ENCODE measurements at regions not wholly inside any gene's neighbourhood (a gene's known extent, or its start where the extent isn't known, plus 50 kb on each side); places are given as distances from the start of the nearest gene placed in this dataset.

DNA sequence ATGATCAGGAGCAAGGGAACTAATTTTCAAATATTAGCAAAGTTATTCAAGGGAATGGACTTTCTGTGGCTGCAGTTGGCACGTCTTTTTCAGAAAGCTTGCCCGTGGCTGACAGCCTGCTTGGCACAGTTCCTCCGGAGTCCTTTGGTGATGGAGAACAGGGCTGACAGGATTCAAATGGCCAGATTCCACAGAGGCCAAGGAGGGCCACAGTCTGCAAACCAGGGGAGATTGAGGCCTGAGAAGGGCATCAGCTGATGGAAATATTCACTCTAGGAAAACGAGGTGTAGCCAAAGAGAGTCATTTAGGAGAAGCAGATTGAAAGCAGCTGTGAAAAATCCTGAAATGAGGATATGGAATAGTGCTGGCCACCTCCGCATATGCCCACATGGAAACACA, 178.3 kb downstream of the EMP1 start:
- no peak for DNase-seq

DNA sequence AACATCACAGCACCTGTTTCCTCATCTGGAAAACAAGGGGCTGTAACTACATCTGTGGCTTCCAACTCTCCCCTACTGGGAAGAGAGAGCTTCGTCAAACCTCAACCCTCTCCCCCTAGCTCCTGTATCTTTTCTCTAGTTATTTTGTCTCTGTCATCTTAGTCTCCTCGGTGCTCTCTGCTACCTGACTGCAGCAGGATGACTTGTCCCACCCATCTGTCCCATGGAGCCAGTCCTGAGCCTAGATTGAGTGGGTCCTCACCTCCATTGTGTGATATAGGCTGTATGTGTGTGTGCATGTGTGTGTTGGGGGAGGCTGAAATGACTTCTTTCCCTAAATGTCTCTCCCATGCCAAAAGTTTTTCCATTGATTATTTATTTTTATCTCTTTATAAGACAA, 177.3 kb downstream of the EMP1 start:
- DNase-seq = no peak

- DNase-seq = peak; percentile 21
Measured at GRCh38 chr12:13373131-13373530, 176.6 kb downstream of the EMP1 start.

- DNase-seq = no peak
Measured at GRCh38 chr12:13372386-13372785, 175.9 kb downstream of the EMP1 start.

GRCh38 chr12:13371797-13372196, 175.3 kb downstream of the EMP1 start:
- DNase-seq = no peak

GRCh38 chr12:13371367-13371766, 174.8 kb downstream of the EMP1 start:
- no peak for DNase-seq

DNA sequence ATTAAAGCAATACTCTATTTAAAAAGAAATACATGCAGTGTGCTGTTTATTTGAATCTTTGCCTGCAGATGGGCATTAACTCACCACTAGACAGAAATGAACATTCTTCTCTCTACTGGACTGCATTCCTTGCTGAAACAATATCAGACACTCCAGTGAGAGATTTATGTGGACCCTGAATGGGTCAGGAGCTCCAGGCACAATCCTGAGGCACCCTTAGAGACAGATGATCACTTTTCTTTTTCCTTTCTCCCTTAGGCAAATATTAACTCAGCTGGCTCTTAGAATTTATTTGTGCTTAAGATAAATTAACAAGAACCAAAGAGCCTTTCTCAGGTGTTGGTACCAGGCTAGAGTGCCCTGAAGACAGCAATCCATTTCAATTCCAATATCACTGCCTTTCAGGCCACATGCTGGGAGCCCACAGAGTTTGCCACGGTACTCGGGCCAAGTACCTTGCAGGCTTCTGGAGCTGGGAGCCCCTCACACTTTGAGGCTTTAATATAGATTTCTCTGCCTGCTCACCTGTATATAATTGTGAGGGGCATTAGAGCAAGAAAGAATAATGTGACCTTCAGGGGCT, 173.0 kb downstream of the EMP1 start:
- no peak for DNase-seq

DNA sequence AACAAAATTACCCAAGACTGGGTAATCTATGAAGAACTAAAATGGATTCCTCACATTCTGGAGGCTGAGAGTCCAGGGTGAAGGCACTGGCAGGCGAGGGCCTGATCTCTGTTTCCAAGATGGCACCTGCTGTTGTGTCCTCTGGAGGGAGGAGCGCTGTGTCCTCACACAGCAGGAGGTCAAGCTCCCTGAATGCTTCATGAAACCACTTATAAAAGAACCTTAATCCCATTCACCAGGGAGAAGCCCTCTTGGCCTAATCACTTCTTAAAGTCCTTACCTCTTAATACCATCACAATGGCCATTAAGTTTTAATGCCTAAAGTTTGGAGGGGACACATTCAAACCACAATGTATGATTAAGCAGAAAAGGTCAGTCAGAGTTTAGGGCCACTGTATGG, 172.4 kb downstream of the EMP1 start:
- no peak for DNase-seq

DNA sequence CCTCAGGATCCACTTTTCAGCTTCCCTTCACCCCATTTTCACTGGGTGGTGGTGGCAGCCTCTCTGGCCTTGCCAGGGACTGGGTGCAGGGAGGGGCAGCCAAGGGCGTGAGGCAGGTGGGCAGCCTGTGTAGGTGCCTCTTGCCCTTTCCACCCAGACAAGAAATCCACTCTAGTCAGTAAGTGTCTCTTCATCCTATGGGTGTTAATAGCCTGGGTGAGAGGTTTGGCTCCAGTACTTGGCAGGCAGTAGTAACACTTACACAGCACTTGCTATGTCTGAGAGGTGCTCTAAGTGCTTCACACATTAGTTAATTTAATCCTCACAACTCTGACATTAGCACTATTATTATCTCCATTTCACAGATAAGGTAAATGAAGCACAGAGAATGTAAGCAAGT, 171.9 kb downstream of the EMP1 start:
- DNase-seq = no peak

DNA sequence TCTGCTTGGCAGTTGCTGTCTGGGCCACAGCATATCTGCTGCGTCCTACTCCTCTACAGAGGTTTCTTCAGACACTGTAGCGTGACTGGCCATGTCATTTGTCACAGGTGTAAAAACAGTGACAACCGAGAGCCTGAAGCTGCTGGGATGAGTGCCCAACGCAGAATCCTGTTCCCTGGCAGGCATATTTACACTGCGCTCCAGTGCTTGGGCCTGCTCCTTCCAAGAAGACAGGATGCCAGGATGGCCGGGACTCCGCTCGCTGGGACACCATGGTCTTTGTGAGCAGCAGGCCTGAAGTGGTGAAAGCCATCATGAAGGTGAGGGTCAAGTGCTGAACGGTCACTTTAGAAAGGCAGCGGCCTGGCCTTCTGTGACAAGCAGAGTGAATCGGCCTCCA, 171.4 kb downstream of the EMP1 start:
- DNase-seq = no peak

DNA sequence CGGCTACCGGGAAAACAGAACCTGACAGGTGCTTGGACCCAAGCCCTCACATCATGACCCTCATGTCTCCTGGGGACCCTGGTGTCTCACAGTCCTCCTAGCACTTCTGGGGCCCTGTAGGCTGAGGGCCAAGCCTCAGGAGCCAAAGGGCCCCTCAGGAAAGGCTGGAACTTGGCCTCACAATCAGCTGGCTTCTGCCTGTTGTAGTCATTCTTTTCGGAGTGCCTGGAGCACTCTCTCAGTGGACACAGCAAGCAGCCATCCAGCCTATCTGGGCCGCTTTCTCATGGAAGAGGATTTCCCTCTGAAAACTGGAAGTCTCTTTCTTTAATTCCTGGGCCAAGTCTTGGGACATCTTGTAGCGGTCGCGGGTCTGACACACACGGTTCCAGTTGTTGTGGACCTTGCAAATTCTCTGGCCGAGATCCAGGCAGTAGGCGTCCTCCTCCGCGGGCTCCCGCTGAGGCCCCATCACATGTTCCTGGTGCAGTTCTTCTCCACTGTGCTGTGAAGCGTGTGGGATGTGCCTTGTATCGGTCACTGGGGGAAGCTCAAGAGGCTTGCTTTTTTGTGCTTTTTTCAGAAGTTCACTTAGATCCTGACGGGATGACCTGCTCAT, 169.3 kb downstream of the EMP1 start:
- no peak for DNase-seq

DNA sequence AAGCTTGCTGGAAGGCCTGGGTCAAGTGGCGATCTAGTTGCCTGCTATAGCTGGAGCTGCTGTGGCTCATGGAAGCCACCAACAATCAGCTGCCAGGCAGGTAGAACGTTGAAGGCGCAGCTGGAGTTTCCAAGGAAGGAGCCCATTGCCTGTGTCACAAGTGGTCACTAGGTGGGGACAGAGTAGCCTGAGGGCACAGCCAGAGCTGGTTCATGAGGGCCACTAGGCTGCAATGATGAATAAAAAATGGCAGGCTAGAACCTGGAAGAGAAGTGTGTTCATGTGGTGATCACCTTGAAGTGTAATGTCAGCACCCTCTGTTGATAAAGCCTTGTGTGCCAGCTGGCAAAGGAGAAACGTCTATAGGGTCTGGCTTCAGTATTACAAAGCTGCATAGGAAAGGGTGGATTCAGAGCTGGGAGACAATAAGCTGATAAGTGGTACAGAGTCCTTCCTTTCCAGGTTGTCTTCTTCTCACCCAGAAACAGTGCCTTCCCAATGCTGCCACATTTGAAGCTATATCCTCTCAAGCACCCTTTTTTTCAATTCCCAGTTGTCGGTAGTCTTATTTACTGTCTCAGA, 165.8 kb downstream of the EMP1 start:
- DNase-seq = peak; percentile 63

DNA sequence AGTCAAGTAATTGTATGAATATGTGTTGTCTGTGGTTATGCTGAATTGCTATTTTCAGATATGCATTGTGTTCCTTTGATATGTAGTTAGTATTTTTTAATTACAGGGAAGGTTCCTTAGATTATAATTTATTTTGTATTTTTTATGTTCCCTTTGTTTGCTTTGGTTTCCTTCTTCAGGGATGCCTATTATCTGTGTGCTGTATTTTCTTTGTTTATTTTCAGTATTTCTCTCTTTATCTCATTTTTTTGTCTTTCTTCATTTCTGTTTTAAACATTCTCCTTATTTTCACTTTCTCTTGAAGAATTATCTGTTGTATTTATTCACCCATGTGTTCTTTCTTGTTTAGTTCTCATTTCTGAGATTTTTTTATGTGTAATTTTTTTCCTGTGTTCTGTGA, 163.1 kb downstream of the EMP1 start:
- no peak for DNase-seq

GRCh38 chr12:13358391-13358905, 161.9 kb downstream of the EMP1 start:
- no peak for DNase-seq

GRCh38 chr12:13350946-13351345, 154.4 kb downstream of the EMP1 start:
- DNase-seq = no peak

DNA sequence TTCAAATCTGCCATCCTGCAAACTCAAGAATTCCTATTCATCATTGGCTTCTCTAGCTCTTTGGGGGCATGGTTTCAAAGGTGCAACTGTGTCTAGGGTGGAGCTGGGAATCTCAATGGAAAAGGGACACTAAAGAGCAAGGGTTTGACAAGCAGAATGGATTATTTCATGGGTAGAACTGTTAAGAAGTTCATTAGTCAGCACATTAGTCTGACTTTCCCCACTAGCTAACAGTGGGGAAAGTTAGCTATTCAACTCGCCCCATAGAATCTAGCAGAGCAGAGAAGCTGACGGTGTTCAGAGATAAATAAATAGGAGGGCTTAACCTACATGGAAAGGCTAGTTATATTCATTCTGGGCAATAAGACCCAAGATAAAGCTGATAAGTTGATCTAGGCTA, 153.9 kb downstream of the EMP1 start:
- DNase-seq = no peak

DNA sequence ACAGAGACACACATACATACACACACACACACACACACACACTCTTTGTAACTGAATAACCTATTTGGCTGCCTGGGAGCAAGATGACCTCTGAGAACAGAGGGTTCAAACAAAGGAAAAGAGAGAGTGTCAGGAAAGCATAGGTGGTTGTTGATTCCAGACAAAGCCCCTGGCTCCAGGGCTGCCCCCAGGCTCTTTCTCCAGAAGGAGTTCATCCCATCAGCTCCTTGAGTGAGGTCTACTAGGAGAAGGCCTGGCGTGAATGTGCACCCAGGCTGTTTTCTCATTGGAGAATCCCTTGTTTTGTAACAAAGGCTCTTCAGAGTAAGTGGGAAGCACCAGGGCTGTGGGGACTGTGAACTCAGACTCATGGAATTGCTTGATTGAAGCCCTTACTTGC, 151.9 kb downstream of the EMP1 start:
- no peak for DNase-seq

DNA sequence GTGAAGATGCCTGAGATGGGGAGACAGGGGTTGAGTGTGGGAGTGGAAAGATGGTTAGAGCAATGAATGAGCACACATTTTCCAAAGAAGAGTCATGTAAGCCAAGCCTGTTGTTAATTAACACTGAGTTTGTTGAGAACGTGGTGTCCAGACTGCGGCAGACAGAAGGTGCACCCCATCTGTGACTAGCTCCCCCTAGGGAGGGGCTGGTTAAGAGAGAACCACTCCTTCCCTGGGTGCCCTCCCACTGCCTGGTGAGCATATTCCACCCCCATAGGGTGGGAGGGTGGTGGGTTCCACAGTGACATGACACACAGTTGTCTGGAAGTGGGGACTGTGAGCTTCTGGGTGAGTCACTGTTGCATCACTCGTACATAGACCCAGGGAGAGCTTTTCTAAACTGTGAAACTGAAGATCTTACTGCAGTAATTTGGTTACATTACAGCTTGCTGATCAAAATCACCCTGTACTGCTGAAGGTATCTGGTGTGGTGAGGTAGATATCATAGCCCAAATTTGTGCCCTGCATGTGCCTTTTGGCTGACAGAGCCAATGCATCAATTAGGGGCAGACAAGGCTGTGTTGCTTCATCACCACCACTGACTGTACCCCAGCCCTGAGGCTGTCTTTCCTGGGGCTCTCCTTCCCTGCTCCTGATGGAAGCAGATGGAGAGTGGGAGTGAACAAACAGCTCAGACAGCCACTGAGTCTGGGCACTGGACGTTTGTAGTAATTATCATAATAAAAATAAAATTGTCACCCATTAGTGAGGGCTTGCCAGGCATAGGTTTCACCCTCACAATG, 150.9 kb downstream of the EMP1 start:
- DNase-seq = no peak

DNA sequence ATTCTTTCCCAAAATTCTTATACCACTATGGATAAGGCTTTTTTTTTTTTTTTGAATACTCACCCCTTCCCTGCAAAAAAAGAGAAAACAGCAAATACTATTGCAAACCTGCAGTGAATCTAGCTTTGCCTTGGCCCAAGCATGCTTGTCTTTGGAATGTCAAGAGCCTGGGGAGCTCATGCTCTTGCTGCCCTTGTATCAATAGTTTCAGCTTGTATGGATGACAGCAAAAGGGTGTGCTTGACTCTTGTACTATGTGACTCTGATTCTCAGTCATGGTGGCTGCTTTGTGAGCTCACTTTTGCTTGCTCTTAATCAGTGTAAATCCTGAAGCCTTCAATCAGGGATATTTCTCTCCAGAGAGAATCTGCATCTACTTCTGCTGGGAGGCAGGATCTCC, 149.2 kb downstream of the EMP1 start:
- DNase-seq = no peak

GRCh38 chr12:13343375-13343774, 146.8 kb downstream of the EMP1 start:
- DNase-seq = no peak

- no peak for DNase-seq
Measured at GRCh38 chr12:13342971-13343370, 146.4 kb downstream of the EMP1 start.

GRCh38 chr12:13340149-13340548, 143.6 kb downstream of the EMP1 start:
- no peak for DNase-seq

GRCh38 chr12:13339538-13339937, 143.0 kb downstream of the EMP1 start:
- DNase-seq = no peak

- no peak for DNase-seq
Measured at GRCh38 chr12:13339091-13339490, 142.6 kb downstream of the EMP1 start.

Data from eye (tissue), 1 donor.